Stimulated activated naive CD8-positive, alpha-beta T cell treated with anti-CD3 and anti-CD28 coated beads, Interleukin-15, amount 100 ng/mL, for 72 hours (primary cell): ENCODE measurements at regions not wholly inside any gene's neighbourhood (a gene's known extent, or its start where the extent isn't known, plus 50 kb on each side); places are given as distances from the start of the nearest gene placed in this dataset.
"Not testable (repeated sequence)": the region's sequence is repeated elsewhere in the genome, so short reads cannot be mapped to it uniquely, and the experiment has no call there.

Experiments used
- ATAC-seq: fragments of 150-1000 bp; cut with Tn5 transposase; 2 replicates; pipeline ENCODE4 v1.10.0; 2021; ENCODE audit warnings: mild to moderate bottlenecking, moderate library complexity
- DNase-seq, 2 donors: peaks; one replicate each; pipeline ENCODE4 v3.0.0; 2021 to 2022
- H3K27ac Mint-ChIP-seq, 2 donors: one replicate each; pipeline ENCODE4 v1.8.0; 2022; ENCODE audit warnings: mild to moderate bottlenecking in 2 of 2, mixed read lengths in 2 of 2, moderate library complexity in 2 of 2
- H3K27me3 Mint-ChIP-seq: one replicate; pipeline ENCODE4 v1.8.0; 2022; ENCODE audit warnings: mixed read lengths
- H3K4me1 Mint-ChIP-seq: one replicate; pipeline ENCODE4 v1.8.0; 2022; ENCODE audit warnings: mild to moderate bottlenecking, mixed read lengths
- H3K4me3 Mint-ChIP-seq, 2 donors: one replicate each; pipeline ENCODE4 v1.8.0; 2022; ENCODE audit warnings: mild to moderate bottlenecking in 2 of 2, mixed read lengths in 2 of 2, moderate library complexity in 1 of 2
- H3K9me3 Mint-ChIP-seq, 2 donors: one replicate each; pipeline ENCODE4 v1.8.0; 2022; ENCODE audit warnings: mixed read lengths in 2 of 2

- DNase-seq (no peak), ATAC-seq (no peak)
- Mint-ChIP-seq H3K27me3 (no peaks in the 10 kb centered on the region), H3K4me1 (no peaks in the 10 kb centered on the region), H3K4me3 (no peak overlapping the region), H3K27ac (no peak overlapping the region), H3K9me3 (no peaks in the 10 kb centered on the region)
Measured at GRCh38 chr7:50852901-50853300, 70.2 kb upstream of the GRB10 start.

- no peaks in the 10 kb centered on the region for H3K9me3 Mint-ChIP-seq
- no peaks in the 10 kb centered on the region for H3K4me1 Mint-ChIP-seq
- no peak for DNase-seq
- H3K27me3 Mint-ChIP-seq = no peaks in the 10 kb centered on the region
- no peak overlapping the region for H3K27ac Mint-ChIP-seq
- H3K4me3 Mint-ChIP-seq = no peak overlapping the region
- no peak for ATAC-seq
Measured at GRCh38 chr7:50851891-50852290, 69.2 kb upstream of the GRB10 start.

- Mint-ChIP-seq H3K27me3 (no peaks in the 10 kb centered on the region), H3K27ac (no peak overlapping the region), H3K4me1 (no peaks in the 10 kb centered on the region), H3K4me3 (no peak overlapping the region), H3K9me3 (no peaks in the 10 kb centered on the region)
- DNase-seq (no peak), ATAC-seq (no peak)
Measured at GRCh38 chr7:50851451-50851850, 68.8 kb upstream of the GRB10 start.

- no peak for ATAC-seq
- Mint-ChIP-seq H3K4me3 (no peak overlapping the region), H3K4me1 (no peaks in the 10 kb centered on the region), H3K27ac (no peak overlapping the region), H3K27me3 (no peaks in the 10 kb centered on the region), H3K9me3 (peaks cover 0 to 3% of the 10 kb centered on the region in 2 donors)
- no peak for DNase-seq
Measured at GRCh38 chr7:50849991-50850390, 67.3 kb upstream of the GRB10 start.

GRCh38 chr7:50848203-50848602 is 65.5 kb upstream of the GRB10 start:
- Mint-ChIP-seq H3K4me1 (no peaks in the 10 kb centered on the region), H3K27ac (no peak overlapping the region), H3K27me3 (peaks cover 10% of the 10 kb centered on the region), H3K9me3 (peaks cover 0 to 7% of the 10 kb centered on the region in 2 donors), H3K4me3 (no peak overlapping the region)
- DNase-seq (no peak), ATAC-seq (no peak)

- H3K9me3 Mint-ChIP-seq, H3K4me3 Mint-ChIP-seq, ATAC-seq, H3K4me1 Mint-ChIP-seq, H3K27ac Mint-ChIP-seq, DNase-seq: not testable (repeated sequence)
- peaks cover 24% of the 10 kb centered on the region for H3K27me3 Mint-ChIP-seq
Measured at GRCh38 chr7:50844861-50845260, 62.2 kb upstream of the GRB10 start.

GRCh38 chr7:50842041-50842440 is 59.3 kb upstream of the GRB10 start:
- Mint-ChIP-seq H3K4me1 (no peaks in the 10 kb centered on the region), H3K27ac (no peak overlapping the region), H3K9me3 (peaks cover 0 to 7% of the 10 kb centered on the region in 2 donors), H3K4me3 (no peak overlapping the region), H3K27me3 (peaks cover 36% of the 10 kb centered on the region)
- no peak for DNase-seq
- ATAC-seq = no peak

GRCh38 chr7:50838675-50839377 is 56.1 kb upstream of the GRB10 start:
- Mint-ChIP-seq H3K4me1 (no peaks in the 10 kb centered on the region), H3K27ac (no peak overlapping the region), H3K4me3 (no peak overlapping the region), H3K27me3 (peaks cover 48% of the 10 kb centered on the region), H3K9me3 (no peaks in the 10 kb centered on the region)
- ATAC-seq = no peak
- no peak for DNase-seq

- no peaks in the 10 kb centered on the region for H3K9me3 Mint-ChIP-seq
- no peak overlapping the region for H3K4me3 Mint-ChIP-seq
- ATAC-seq (no peak), DNase-seq (no peak)
- H3K27me3 Mint-ChIP-seq = peaks cover 49% of the 10 kb centered on the region
- no peak overlapping the region for H3K27ac Mint-ChIP-seq
- H3K4me1 Mint-ChIP-seq = peaks cover 8% of the 10 kb centered on the region
Measured at GRCh38 chr7:50837965-50838364, 55.3 kb upstream of the GRB10 start.

GRCh38 chr7:50836646-50837045 is 54.0 kb upstream of the GRB10 start:
- Mint-ChIP-seq H3K4me3 (no peak overlapping the region), H3K4me1 (peaks cover 21% of the 10 kb centered on the region), H3K9me3 (no peaks in the 10 kb centered on the region), H3K27me3 (peaks cover 53% of the 10 kb centered on the region), H3K27ac (no peak overlapping the region)
- ATAC-seq = no peak
- no peak for DNase-seq

GRCh38 chr7:50835156-50835555 is 52.5 kb upstream of the GRB10 start:
- no peak overlapping the region for H3K27ac Mint-ChIP-seq
- DNase-seq = no peak
- peaks cover 51% of the 10 kb centered on the region for H3K27me3 Mint-ChIP-seq

GRCh38 chr7:50834679-50835078 is 52.0 kb upstream of the GRB10 start:
- H3K27me3 Mint-ChIP-seq = peaks cover 51% of the 10 kb centered on the region

More at GRCh38 chr7:50835156-50835555, 52.5 kb upstream of the GRB10 start:
- H3K9me3 Mint-ChIP-seq = no peaks in the 10 kb centered on the region
- peaks cover 21% of the 10 kb centered on the region for H3K4me1 Mint-ChIP-seq
- H3K4me3 Mint-ChIP-seq = no peak overlapping the region
- ATAC-seq = no peak

GRCh38 chr7:50834031-50834535 is 51.4 kb upstream of the GRB10 start:
- peaks cover 21% of the 10 kb centered on the region for H3K4me1 Mint-ChIP-seq
- H3K27me3 Mint-ChIP-seq = peaks cover 46% of the 10 kb centered on the region
- no peak for DNase-seq
- H3K4me3 Mint-ChIP-seq = no peak overlapping the region
- H3K27ac Mint-ChIP-seq = no peak overlapping the region
- no peaks in the 10 kb centered on the region for H3K9me3 Mint-ChIP-seq
- ATAC-seq = no peak

More at GRCh38 chr7:50834679-50835078, 52.0 kb upstream of the GRB10 start:
- H3K4me1 Mint-ChIP-seq = peaks cover 21% of the 10 kb centered on the region
- no peak for ATAC-seq
- DNase-seq = no peak
- no peaks in the 10 kb centered on the region for H3K9me3 Mint-ChIP-seq
- no peak overlapping the region for H3K4me3 Mint-ChIP-seq
- no peak overlapping the region for H3K27ac Mint-ChIP-seq

GRCh38 chr7:50832744-50833143 is 50.0 kb upstream of the GRB10 start:
- Mint-ChIP-seq H3K4me1 (peaks cover 23% of the 10 kb centered on the region), H3K27ac (peak overlapping the region in 1 of 2 donors; percentile 14), H3K9me3 (no peaks in the 10 kb centered on the region), H3K4me3 (no peak overlapping the region), H3K27me3 (peaks cover 39% of the 10 kb centered on the region)
- ATAC-seq = peak; percentile 97
- DNase-seq = peak; percentile 31 to 63
